ENCODE measurements at regions not wholly inside any gene's neighbourhood (a gene's known extent, or its start where the extent isn't known, plus 50 kb on each side); places are given as distances from the start of the nearest gene placed in this dataset.

GRCh38 chr4:159983082-159983481 lies 880.2 kb downstream of the RAPGEF2 start:
- DNase-seq (ENCODE audit: low spot score) (no peak), ATAC-seq (no peak)
- CTCF ChIA-PET: no interaction called here
- Mint-ChIP-seq H3K36me3 (no peaks in the 10 kb centered on the region), H3K27ac (no peak overlapping the region), H3K9me3 (peaks cover 8% of the 10 kb centered on the region), H3K4me3 (no peak overlapping the region), H3K27me3 (ENCODE audit: low read depth) (no peaks in the 10 kb centered on the region; the same call in 1 of the 2 replicates), H3K4me1 (peaks cover 39% of the 10 kb centered on the region)
- TF ChIP-seq, protein P1, sequence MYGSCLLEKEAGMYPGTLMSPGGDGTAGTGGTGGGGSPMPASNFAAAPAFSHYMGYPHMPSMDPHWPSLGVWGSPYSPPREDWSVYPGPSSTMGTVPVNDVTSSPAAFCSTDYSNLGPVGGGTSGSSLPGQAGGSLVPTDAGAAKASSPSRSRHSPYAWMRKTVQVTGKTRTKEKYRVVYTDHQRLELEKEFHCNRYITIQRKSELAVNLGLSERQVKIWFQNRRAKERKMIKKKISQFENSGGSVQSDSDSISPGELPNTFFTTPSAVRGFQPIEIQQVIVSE (CRISPR knock-in tag; IDR thresholded peaks at IDR 0.05; ENCODE audit: borderline replicate concordance): no peak
- TF ChIP-seq FOXK1 (CRISPR knock-in tag; IDR thresholded peaks at IDR 0.05) (no peak), ZNF425 (CRISPR knock-in tag; conservative IDR thresholded peaks at IDR 0.05) (no peak), ZNF396 (CRISPR knock-in tag; IDR thresholded peaks at IDR 0.05; ENCODE audit: borderline replicate concordance) (no peak), MAX (CRISPR knock-in tag; IDR thresholded peaks at IDR 0.05) (no peak), TEAD1 (CRISPR knock-in tag; IDR thresholded peaks at IDR 0.05) (no peak), ZBTB43 (CRISPR knock-in tag; IDR thresholded peaks at IDR 0.05) (no peak), TCF7 (CRISPR knock-in tag; IDR thresholded peaks at IDR 0.05; ENCODE audit: low read depth) (no peak), CREB1 (CRISPR knock-in tag; IDR thresholded peaks at IDR 0.05) (no peak), NR2C2 (CRISPR knock-in tag; IDR thresholded peaks at IDR 0.05) (no peak)
- TF ChIP-seq, protein P2, sequence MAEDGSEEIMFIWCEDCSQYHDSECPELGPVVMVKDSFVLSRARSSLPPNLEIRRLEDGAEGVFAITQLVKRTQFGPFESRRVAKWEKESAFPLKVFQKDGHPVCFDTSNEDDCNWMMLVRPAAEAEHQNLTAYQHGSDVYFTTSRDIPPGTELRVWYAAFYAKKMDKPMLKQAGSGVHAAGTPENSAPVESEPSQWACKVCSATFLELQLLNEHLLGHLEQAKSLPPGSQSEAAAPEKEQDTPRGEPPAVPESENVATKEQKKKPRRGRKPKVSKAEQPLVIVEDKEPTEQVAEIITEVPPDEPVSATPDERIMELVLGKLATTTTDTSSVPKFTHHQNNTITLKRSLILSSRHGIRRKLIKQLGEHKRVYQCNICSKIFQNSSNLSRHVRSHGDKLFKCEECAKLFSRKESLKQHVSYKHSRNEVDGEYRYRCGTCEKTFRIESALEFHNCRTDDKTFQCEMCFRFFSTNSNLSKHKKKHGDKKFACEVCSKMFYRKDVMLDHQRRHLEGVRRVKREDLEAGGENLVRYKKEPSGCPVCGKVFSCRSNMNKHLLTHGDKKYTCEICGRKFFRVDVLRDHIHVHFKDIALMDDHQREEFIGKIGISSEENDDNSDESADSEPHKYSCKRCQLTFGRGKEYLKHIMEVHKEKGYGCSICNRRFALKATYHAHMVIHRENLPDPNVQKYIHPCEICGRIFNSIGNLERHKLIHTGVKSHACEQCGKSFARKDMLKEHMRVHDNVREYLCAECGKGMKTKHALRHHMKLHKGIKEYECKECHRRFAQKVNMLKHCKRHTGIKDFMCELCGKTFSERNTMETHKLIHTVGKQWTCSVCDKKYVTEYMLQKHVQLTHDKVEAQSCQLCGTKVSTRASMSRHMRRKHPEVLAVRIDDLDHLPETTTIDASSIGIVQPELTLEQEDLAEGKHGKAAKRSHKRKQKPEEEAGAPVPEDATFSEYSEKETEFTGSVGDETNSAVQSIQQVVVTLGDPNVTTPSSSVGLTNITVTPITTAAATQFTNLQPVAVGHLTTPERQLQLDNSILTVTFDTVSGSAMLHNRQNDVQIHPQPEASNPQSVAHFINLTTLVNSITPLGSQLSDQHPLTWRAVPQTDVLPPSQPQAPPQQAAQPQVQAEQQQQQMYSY (CRISPR knock-in tag; IDR thresholded peaks at IDR 0.05): no peak
- POLR2A ChIA-PET: no interaction called here

DNA sequence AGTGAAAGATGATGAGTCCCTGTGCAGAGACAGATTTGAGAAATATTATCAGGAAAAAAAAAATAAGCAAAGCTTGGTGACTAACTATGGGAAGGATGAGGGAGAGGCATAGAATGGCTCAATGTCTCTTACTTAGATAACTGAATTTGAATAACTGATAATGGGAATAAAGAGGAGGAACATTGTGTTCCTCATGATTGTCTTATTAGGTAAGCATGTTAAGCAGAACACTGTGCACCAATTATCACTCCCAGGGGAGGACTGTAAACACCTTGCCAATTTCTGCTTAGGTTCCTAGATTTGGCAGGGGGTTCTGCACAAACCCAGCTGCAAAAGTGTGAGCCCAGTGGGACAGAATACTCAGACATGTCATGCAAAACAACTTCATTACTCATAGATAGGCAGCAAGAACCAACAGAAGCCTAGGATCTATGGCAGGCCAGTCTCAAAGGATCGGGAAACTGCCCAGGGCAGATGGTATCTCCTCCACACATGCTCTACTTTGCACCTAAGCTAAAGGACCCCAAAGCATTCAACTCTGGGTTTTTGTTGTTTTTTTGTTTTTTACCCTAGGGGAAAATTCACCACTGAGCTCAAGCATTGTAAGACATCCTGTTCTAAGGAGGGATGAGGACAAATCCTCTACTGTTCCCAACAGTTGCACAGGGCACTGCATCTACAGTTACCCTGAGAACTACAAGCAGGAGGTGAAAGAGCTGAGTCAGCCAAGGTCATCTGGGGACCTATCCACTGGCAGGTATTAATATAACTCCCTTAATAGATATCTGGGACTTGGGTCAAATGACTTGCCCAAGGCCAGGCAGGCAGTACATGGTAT lies 907.0 kb downstream of the RAPGEF2 start:
- TF ChIP-seq SMAD4 (CRISPR knock-in tag; IDR thresholded peaks at IDR 0.05): no peak
- TF ChIP-seq FOXP1 (CRISPR knock-in tag; IDR thresholded peaks at IDR 0.05; ENCODE audit: borderline replicate concordance): no peak
- TF ChIP-seq ATF1 (CRISPR knock-in tag; IDR thresholded peaks at IDR 0.05): no peak
- TF ChIP-seq ELF4 (CRISPR knock-in tag; IDR thresholded peaks at IDR 0.05; ENCODE audit: low read depth): no peak
- no peak for TF ChIP-seq ZBTB43 (CRISPR knock-in tag; IDR thresholded peaks at IDR 0.05)
- TF ChIP-seq, protein P3, sequence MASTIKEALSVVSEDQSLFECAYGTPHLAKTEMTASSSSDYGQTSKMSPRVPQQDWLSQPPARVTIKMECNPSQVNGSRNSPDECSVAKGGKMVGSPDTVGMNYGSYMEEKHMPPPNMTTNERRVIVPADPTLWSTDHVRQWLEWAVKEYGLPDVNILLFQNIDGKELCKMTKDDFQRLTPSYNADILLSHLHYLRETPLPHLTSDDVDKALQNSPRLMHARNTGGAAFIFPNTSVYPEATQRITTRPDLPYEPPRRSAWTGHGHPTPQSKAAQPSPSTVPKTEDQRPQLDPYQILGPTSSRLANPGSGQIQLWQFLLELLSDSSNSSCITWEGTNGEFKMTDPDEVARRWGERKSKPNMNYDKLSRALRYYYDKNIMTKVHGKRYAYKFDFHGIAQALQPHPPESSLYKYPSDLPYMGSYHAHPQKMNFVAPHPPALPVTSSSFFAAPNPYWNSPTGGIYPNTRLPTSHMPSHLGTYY (CRISPR knock-in tag; IDR thresholded peaks at IDR 0.05): no peak
- no peak for TF ChIP-seq NFE2L1 (CRISPR knock-in tag; IDR thresholded peaks at IDR 0.05)
- POLR2A ChIA-PET: no interaction called here
- Mint-ChIP-seq H3K27ac (no peak overlapping the region), H3K4me3 (no peak overlapping the region), H3K4me1 (peaks cover 5% of the 10 kb centered on the region), H3K36me3 (0 out of 2 replicates have a peak, but pooled peaks cover 2% of the 10 kb centered on the region), H3K27me3 (ENCODE audit: low read depth) (no peaks in the 10 kb centered on the region), H3K9me3 (peaks cover 49% of the 10 kb centered on the region)
- CTCF ChIA-PET: no interaction called here
- DNase-seq (ENCODE audit: low spot score) (no peak), ATAC-seq (no peak)

All from WTC11 (cell line).